GM18868 (cell line): ENCODE measurements at regions not wholly inside any gene's neighbourhood (a gene's known extent, or its start where the extent isn't known, plus 50 kb on each side); places are given as distances from the start of the nearest gene placed in this dataset.
A peak's percentile ranks its signal among the peaks of the same experiment; 100 is the strongest.
"Not testable (repeated sequence)": the region's sequence is repeated elsewhere in the genome, so short reads cannot be mapped to it uniquely, and the experiment has no call there.

Experiments
- ATAC-seq: cut with Tn5 transposase; IDR thresholded peaks from one replicate; pipeline ENCODE4 v1.9.1; 2021; ENCODE audit warnings: mild to moderate bottlenecking, moderate library complexity; ENCODE audit not compliant: unreplicated experiment

DNA sequence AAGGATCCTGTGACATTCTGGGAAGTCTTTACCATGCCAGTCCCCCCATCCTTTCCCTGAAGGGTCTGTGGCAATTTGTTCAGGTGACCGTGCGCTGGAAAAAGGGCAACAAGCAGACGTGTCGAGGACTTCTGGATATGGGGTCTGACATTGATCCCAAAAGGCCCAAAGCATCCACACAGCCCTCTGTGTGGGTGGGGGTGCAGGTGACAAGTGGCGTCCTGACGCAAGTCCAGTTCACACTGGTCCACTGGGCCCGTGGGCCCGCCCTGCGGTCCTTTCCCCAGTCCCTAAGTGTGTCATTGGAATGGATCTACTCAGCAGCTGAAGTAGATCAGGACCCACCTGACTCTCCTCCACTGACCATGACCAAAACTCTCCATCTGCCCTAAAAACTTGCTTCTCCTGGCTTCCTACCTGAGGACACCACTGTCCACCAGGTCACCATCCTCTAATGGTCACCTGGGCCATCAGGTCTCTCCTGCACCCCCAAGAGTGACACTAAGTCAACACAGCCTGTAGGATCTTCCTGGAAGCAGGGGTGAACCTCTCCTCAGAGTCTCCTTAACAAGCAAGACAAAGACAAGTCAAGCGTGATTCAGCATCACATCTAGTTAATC is 85.6 kb upstream of the SLC66A3 start:
- no peak for ATAC-seq

DNA sequence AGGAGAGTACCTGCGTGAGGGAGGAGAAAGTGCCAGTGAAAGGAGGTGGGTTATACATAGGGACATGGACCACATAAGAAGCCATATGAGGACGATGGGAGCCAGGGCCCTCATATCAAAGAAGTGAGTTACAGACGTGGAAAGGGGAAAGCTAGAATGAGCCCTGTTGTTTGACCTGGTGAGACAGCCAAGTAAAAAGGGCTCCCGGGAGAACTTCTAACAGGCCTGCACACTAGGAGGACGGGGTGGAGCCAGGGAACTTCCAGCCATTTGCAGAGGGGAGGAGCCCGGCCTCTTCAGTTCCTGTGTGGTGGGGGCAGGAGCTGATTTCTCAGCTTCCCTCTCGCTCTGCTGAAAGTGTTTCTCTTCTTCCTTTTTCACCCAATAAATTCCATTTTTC is 84.1 kb upstream of the SLC66A3 start:
- ATAC-seq: peak; percentile 51

DNA sequence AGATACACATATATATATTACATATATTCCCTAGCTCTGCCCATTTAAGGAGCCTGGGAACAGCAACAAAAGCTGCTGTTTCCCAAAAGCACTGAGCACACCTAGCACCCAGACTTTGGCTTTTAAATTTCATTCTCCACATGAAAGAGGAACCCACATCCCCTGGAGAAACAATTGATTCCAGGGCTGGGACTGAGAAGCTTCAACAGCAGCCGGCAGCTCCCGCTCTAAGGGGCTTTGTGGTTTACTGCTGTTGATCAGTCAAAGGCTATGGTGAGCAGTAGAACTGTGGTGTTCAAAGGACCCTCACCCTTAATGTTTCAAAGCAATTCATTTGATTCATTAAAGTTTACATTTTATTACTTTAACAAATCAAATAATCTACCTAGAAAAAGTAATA is 83.3 kb upstream of the SLC66A3 start:
- ATAC-seq: no peak

DNA sequence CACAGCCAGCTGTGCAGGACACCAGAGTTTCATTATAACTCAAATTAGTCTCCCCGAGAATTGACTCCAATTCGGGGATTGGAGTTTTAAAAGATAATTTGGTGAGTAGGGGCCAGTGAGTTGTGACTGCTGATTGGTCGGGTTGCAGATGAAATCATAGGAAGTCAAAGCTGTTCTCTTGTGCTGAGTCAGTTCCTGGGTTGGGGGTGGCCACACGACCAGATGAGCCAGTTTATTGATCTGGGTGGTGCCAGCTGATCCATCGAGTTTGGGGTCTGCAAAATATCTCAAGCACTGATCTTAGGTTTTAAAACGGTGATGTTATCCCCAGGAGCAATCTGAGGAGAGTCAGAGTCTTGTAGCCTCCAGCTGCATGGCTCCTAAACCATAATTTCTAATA is 82.7 kb upstream of the SLC66A3 start:
- no peak for ATAC-seq

DNA sequence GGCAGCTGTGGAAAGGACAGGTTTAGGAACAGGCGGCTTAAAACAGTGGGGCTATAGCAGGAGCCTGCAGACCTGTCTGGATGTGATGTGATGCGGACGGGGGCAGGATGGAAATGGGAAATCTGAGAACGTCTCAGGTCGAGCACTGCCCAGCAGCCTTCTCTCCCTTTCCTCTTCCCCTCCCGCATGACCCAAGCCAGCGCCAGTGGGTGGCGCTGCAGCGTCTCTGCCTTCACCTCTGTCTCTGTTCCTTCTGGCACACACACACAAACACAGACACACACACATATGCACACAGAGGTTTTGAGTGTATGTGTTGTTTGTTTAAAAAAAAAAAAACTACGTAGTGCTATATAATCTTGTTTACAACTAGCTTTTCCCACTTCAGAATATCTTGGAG is 82.0 kb upstream of the SLC66A3 start:
- no peak for ATAC-seq

DNA sequence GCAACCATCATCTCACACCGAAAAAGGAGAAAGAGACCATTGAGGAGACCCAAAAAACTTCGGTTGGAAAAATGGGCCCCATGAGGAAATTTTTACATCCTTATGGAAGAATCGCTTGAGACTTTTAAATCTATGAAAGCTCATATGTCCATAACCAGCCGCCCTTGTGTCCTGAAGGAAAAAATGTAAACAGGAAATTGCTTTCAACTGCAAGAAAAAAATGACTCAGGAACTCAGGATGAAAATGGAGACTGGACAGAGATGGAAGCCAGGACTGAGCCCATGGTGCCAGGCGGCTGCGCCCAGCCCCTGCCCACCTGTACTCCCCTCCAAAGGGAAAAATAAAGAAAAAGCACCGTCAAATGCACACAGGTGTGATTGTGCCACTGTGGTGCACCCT is 81.5 kb upstream of the SLC66A3 start:
- ATAC-seq: no peak

DNA sequence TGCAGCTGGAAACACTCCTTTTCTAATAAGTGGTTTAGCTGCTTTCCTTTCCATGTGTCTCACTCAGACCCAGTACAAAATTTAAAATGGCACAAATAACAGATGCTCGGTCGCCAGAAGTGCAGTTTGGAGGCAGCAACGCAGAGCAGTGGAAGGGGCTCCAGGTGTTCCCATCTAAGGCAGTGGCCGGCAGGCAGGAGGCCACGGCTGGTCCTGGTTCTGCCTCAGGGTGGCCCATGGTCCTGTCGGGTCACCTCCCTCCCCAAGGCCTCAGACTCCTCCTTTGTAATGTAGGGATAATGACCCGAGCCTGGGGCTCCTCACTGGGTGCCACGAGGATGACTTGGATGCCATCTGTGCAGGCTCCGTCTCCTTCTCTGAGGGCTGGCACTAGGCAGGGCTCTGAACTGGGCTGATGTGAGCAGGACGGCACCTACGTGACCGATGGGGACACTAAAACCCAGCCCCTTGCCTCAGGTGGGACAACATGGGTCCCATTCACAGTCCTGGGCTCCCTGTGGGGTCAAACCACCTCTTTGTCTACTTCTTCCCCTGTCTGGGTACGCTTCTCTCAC is 80.9 kb upstream of the SLC66A3 start:
- ATAC-seq: no peak

DNA sequence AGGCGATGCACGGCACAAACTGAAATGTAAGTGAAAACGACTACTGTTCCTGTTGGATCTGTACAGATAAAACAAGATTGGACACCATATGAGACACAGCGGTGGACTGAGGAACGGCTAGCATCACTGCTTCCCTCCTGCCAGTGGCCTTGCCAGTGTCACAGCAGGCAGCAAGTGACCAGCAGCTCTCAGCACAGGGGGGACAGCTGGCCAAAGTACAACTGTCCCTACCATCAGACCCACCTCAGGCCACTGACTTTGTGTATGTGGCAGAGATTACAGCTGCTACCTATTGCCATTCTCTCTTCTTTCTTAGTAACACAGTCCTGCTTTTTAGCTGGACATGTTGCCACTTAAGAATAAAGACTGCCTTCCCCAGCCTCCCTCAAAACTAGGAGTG is 80.0 kb upstream of the SLC66A3 start:
- ATAC-seq: no peak

DNA sequence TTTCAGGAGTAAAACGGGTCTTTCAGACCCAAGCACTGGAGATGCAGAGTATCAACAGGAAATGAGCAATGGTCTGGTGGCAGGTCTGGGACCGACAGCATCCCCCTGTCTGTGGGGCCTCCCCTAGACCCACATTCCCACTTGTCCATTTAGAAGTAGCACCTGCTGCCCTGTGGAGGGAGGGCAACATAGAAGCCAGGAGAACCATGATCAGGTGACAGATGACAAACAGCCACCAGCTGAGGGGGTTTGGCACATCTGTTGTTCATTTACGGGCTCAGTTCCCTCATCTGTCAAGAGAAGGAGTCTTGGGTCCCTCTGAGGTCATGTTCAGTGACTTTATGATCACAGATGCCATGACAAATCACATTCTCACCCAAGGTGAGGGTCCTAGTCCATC is 77.9 kb upstream of the SLC66A3 start:
- ATAC-seq: no peak

DNA sequence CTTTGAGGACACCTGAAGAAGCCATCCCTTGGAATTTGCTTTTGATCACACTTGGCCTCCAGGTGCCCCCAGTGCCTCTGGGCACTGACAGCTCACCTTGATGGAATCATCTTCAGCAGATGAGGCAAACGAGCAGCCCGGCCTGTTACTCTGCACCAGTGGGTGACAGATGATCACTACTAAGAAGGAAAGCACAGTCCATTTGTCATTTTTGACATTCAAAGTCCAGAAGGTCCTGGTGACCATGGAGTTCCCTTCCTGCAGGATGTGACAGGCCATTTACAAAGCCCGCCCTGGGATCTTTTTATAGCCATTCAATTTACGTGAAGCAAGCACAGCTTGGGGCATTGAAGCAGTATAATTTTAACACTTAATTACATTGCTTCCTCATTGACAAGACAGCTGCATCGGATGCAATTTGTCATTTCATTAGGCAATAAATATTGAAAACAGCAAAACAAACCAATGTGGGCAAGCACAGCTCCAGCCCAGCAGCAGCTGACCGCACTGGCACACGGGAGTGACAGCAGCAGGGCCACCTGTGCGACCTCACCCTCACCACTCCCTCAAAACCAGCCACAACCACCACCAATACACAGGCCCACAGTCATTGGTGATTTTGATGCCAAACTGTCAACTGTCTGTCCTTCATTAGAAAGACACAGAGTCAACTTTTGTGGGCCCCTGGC is 76.0 kb upstream of the SLC66A3 start:
- ATAC-seq: no peak

DNA sequence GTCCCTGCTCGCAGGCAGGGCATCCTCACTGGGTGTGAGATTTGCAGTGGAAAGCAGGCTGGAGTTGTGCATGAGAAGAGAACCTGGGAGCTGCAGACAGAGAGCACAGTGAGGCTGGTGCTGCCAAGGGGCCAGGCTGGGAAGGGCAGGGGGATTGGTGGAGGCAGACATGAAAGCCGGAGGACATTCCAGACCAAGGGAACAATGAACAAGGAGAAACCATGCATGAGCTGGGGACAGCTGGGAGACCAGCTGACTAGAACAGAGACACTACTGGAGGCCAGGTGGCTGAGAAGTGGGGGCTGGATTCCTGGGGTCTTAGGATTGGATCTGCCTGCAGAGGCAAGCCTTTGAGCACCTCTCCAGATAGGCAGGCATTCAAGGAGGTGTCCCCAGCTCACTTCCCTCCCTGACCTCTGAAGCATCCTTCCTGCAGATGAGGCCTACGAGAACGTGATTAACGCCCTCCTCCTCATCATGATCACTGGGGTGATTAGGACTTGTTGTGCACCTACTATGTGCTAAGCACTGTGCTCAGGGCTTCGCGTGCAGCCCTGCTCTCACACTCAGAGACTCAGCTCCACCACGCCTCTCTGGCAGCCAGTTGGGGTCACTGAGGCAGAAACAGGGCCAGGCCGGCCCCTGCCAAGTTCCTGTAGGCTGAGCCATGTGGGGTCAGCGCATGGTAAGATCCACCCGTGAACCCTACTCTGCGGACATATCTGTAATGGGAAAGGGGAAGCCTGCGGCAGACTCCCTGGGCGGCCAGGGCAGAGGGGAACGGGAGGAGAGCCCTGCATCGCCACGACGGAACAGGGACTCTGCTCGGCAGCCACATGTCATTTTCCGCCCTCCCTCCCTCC is 74.8 kb upstream of the SLC66A3 start:
- no peak for ATAC-seq

DNA sequence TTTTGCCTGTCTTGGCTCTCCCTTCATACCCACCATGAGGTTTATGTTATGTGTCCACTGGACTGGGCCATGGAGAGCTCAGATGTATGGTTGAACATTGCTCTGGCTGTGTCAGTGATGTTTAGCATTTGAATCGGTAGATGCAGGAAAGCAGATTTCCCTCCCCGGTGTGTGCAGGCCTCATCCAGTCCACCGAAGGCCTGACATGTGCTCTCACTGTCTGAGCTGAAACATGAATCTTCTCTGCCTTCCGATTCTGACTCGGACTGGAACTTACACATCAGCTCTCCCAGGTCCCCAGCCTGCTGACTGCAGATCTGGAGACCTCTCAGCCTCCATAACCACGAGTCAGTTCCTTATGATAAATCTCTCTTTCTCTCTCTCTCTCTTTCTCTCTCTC is 72.4 kb upstream of the SLC66A3 start:
- ATAC-seq: no peak

DNA sequence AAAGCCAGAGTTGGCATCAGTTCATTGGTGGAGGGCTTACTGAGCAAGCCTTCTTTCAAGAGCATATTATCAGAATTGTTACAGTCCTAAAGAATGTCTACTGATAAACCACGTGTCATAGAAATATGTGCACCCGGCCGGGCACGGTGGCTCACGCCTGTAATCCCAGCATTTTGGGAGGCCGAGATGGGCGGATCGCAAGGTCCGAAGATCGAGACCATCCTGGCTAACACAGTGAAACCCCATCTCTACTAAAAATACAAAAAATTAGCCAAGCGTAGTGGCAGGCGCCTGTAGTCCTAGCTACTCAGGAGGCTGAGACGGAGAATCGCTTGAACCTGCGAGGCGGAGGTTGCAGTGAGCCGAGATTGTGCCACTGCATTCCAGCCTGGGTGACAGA is 66.4 kb upstream of the SLC66A3 start:
- ATAC-seq: not testable (repeated sequence)

DNA sequence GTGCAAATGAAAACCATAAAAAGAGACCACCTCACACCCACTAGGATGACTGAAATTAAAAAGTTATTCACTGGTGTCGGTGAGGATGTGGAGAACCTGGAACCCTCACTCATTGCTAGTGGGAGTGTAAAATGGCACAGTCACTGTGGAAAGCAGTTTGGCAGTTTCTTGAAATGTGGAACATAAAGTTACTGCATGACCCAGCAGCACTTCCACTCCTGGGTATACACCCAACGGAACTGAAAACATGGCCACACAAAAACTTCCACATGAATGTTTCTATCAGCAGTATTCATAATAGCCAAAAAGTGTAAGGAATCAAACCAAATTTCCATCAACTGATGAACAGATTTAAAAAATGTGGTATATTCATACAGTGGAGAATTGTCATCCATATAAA is 65.1 kb upstream of the SLC66A3 start:
- ATAC-seq: no peak

DNA sequence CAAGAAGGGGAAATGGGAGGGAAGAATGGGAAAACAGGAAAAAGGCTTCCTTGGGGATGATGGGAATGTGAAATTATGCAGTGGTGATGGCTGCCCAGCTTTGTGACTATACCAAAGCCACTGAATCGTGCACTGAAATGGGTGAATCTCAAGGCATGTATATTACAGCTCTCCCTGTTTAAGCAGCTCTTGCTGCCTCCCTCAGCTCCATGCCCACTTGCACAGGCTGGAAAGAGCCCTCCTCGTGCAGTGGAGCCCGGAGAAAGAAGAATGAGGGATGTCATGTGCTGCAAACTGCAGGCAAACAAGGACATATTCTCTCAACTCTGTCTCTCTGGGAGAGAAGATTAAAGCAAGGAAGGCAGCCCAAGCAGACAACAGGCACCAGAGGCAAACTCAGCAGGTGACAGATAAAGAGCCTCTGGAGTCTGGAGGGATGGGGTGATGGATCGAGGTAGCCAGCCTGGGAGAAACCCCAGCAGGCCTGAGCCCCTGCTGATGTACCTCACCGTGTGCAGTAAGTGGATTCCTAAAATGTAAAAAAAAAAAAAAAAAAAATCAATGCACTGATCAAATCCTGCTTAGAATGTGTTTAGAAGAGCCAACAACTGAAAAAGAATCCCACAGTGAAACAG is 62.4 kb upstream of the SLC66A3 start:
- no peak for ATAC-seq

DNA sequence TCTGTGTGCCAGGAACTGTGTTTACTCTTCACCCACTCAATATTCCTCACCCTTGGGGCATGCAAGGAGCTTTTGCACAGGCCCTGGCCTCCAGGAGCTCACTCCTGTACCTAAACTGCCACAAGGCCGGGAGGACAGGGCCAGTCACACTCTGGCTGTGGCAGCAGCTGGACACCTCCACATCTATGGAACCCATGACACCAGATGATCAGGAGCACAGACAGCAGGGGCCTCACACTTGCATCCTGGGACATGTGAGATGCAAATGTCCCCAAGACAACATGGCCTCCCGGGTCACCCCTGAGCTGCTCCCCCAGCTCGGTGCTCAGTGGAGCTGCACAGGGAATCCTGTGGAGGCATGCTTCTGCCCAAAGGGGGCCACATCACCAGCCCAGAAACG is 61.8 kb upstream of the SLC66A3 start:
- ATAC-seq: no peak

DNA sequence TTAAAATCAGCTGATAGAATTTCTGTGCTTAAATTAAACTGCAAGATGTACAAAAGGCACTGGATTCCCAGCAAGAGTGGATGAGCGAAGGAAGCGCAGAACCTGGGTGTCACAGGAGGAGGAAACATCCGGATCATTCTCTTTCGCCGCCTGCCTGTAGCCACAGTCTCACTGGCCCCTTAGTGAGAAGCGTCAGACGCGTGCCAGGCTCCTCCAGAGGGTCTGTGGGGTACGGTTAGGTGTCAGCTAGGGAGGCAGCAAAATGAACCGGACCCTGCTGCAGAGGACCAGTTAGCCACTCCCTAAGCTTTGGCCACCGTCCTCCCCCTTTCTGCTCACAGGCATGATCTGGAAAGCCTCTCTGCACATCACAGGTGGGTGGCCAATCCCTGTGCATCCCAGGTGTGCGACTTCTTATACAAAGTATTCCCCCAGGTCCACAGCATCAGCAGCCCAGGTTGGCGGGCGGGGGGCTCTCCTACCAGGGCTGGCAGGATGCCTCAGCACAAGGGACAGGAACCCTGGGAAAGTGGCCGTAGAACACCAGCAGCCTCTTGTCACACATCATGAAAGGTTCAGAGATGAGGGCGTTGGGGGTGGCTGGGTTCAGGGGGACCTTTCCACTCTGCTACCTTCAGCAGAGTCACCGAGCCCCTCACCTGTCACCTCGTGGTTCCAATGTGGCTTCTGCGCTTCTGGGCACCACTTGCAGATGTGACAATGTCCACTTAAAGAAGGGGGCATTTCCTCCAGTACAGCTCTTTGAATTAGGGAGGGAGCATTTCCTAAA is 61.1 kb upstream of the SLC66A3 start:
- no peak for ATAC-seq

DNA sequence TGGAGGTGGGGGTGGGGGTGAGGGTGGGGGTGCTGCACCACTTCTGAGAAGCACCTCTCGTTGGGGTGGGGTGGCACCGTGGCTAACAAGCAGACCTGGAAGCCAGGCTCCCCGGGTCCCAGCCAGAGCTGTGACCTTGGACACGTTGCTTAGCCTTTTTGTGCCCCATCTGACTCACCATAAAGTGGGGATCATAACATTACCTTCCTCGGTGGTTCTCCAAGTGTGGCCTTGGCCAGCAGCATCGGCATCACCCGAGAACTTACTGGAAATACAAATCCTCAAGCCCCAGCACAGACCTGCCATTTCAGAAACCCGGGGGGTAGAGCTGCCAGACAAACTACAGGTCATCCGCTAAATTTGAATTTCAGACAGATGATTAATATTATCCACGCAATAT is 58.7 kb upstream of the SLC66A3 start:
- ATAC-seq: no peak

DNA sequence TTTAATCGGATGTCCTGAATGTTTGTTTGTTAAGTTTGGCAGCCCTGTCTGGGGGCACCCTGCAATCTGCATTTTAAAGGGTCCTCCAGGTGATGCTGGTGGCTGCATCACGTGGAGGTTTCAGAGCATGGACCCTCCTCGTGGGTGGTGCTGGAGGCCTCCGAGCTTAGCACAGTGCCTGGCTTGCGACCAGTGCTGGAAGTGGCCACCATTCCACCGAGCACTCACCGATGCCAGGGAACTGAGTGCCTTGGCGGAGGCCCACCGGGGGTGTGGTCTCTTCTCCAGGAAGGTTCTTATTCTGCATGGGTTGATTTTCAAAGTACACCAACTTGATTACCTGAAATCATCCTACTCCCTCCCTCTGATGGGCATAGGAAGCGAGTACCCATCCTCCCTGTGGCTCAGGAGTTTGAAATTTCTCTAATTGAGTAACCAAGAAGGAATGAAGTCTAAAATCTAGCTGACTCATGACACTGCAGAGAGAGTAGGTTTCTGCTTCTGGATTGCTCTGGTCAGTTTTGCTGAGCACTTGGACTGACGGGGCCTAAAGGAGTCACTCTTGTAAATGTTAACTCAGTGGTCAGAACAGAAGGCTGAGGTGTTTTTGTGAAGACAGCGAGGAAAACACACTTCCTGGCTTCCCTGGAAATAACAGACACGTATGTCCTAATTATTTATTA is 58.1 kb upstream of the SLC66A3 start:
- ATAC-seq: no peak

DNA sequence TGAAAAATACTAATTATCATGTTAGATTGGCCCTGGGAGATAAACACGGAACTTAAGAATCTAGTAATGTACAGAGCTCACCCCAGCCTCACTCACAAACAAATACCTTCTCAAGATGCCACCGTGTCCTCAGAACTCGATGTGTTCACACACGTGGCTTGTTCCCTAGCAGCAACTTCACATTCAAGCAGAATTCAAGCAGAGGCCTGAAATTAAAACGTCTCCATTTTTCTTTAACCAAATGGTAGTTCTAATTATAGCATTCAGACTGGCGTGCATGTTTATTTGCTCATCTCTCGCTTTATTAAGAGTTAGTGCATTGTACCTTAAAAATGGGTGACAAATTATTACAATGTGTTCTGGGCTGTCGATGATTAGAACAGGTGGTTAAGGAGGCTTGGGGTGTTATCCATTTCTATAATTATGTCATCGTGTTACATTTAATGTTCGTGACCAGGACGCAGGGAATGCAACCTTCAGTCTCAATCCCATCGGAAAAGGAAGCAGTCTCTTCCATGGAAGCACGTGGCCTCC is 57.3 kb upstream of the SLC66A3 start:
- no peak for ATAC-seq
